Ishikawa (cell line): ENCODE measurements at regions not wholly inside any gene's neighbourhood (a gene's known extent, or its start where the extent isn't known, plus 50 kb on each side); places are given as distances from the start of the nearest gene placed in this dataset.

Experiments used
- EP300 ChIP-seq: IDR thresholded peaks from 2 replicates; pipeline ENCODE4 v1.6.1; 2012; ENCODE audit warnings: borderline replicate concordance
- RAD21 ChIP-seq: IDR thresholded peaks from 2 replicates; pipeline ENCODE4 v1.6.1; 2012; ENCODE audit warnings: low read depth
- TAF1 ChIP-seq: IDR thresholded peaks from 2 replicates; pipeline ENCODE4 v1.6.1; 2012; ENCODE audit warnings: low read depth, mild to moderate bottlenecking
- ZBTB7A ChIP-seq: IDR thresholded peaks from 2 replicates; pipeline ENCODE4 v1.6.1; 2012; ENCODE audit warnings: low read depth

- TF ChIP-seq EP300, result no peak
- no peak for TF ChIP-seq RAD21
- no peak for TF ChIP-seq TAF1
- TF ChIP-seq ZBTB7A, result no peak
Measured at GRCh38 chr11:134481135-134481534, 69.1 kb upstream of the B3GAT1 start.
